ENCODE measurements at regions not wholly inside any gene's neighbourhood (a gene's known extent, or its start where the extent isn't known, plus 50 kb on each side); places are given as distances from the start of the nearest gene placed in this dataset.

GRCh38 chr4:129532573-129532972 is 436.6 kb downstream of the C4orf33 start:
- TF ChIP-seq, protein P1, sequence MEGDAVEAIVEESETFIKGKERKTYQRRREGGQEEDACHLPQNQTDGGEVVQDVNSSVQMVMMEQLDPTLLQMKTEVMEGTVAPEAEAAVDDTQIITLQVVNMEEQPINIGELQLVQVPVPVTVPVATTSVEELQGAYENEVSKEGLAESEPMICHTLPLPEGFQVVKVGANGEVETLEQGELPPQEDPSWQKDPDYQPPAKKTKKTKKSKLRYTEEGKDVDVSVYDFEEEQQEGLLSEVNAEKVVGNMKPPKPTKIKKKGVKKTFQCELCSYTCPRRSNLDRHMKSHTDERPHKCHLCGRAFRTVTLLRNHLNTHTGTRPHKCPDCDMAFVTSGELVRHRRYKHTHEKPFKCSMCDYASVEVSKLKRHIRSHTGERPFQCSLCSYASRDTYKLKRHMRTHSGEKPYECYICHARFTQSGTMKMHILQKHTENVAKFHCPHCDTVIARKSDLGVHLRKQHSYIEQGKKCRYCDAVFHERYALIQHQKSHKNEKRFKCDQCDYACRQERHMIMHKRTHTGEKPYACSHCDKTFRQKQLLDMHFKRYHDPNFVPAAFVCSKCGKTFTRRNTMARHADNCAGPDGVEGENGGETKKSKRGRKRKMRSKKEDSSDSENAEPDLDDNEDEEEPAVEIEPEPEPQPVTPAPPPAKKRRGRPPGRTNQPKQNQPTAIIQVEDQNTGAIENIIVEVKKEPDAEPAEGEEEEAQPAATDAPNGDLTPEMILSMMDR (IDR thresholded peaks at IDR 0.05), result no peak
- TF ChIP-seq POLR2A (IDR thresholded peaks at IDR 0.05), result no peak

Measured in right lobe of liver (tissue), 4 donors.